ENCODE measurements at regions not wholly inside any gene's neighbourhood (a gene's known extent, or its start where the extent isn't known, plus 50 kb on each side); places are given as distances from the start of the nearest gene placed in this dataset.

DNA sequence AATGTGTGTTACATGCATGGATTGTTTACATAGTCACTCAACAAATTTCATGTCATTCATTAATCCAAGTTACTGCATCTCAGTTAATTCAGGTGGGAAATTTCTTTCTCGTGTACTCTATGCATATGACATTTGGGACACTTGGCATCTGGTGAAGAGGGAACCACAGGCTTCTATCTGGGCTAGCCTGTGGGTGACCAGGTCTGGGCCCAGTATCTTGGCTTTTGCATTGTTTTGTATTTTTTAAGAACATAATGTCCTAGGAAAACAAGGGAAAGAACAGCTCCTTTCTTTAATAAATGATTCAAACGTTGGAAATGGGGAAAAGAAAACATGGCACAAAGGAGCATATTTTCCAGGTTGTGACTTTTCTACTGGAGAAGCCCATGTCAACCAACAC lies 331.1 kb downstream of the WDR11 start:
- TF ChIP-seq, protein P1, sequence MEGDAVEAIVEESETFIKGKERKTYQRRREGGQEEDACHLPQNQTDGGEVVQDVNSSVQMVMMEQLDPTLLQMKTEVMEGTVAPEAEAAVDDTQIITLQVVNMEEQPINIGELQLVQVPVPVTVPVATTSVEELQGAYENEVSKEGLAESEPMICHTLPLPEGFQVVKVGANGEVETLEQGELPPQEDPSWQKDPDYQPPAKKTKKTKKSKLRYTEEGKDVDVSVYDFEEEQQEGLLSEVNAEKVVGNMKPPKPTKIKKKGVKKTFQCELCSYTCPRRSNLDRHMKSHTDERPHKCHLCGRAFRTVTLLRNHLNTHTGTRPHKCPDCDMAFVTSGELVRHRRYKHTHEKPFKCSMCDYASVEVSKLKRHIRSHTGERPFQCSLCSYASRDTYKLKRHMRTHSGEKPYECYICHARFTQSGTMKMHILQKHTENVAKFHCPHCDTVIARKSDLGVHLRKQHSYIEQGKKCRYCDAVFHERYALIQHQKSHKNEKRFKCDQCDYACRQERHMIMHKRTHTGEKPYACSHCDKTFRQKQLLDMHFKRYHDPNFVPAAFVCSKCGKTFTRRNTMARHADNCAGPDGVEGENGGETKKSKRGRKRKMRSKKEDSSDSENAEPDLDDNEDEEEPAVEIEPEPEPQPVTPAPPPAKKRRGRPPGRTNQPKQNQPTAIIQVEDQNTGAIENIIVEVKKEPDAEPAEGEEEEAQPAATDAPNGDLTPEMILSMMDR (IDR thresholded peaks at IDR 0.05) = no peak
- TF ChIP-seq EZH2 (IDR thresholded peaks at IDR 0.05; ENCODE audit: borderline replicate concordance, insufficient read depth, low read depth, low read length, poor library complexity, severe bottlenecking) = no peak

Data from B cell (primary cell).